ENCODE measurements at regions not wholly inside any gene's neighbourhood (a gene's known extent, or its start where the extent isn't known, plus 50 kb on each side); places are given as distances from the start of the nearest gene placed in this dataset.

GRCh38 chr7:91527460-91527859 lies 263.2 kb downstream of the FZD1 start (continued):
- TF ChIP-seq ZNF592 (IDR thresholded peaks at IDR 0.05) (no peak), SFPQ (IDR thresholded peaks at IDR 0.05; ENCODE audit: low read depth, low read length) (no peak), MAFK (IDR thresholded peaks at IDR 0.05; ENCODE audit: low read length) (peak; percentile 59; the same call in 1 of the 2 replicates), CBFA2T2 (conservative IDR thresholded peaks at IDR 0.05) (0 out of 2 replicates have a peak, but pooled peaks have one; percentile 5), EZH2 (IDR thresholded peaks at IDR 0.05; ENCODE audit: borderline replicate concordance, low read depth, low read length) (no peak), SMARCE1 (IDR thresholded peaks at IDR 0.05) (peak; percentile 72), MNT (conservative IDR thresholded peaks at IDR 0.05) (0 out of 4 replicates have a peak, but pooled peaks of 1 of the 2 experiments have one; percentile 13), CREM (IDR thresholded peaks at IDR 0.05; ENCODE audit: low read depth) (0 out of 2 replicates have a peak, but pooled peaks have one; percentile 37), CBFA2T3 (IDR thresholded peaks at IDR 0.05) (peak; percentile 55), SRSF3 (IDR thresholded peaks at IDR 0.05; ENCODE audit: insufficient read depth, low read length) (no peak), REST (IDR thresholded peaks at IDR 0.05; ENCODE audit: borderline replicate concordance) (peak; percentile 58; the same call in 1 of the 2 replicates), REST (CRISPR knock-in tag; IDR thresholded peaks at IDR 0.05; ENCODE audit: low read depth) (no peak), CCAR2 (IDR thresholded peaks at IDR 0.05; ENCODE audit: low read depth, low read length) (no peak)
